Testis (tissue), 2 donors: ENCODE measurements at regions not wholly inside any gene's neighbourhood (a gene's known extent, or its start where the extent isn't known, plus 50 kb on each side); places are given as distances from the start of the nearest gene placed in this dataset.

ENCODE experiments used
- CTCF ChIP-seq, 3 experiments: fragments of 450-650 bp in 2 of 3; fragments of 200-600 bp in 1 of 3; sonication (generic) in 1 of 3; IDR thresholded peaks; one replicate each; pipeline ENCODE4 v1.5.1; 2016 to 2019; ENCODE audit warnings: antibody characterized with exemption in 3 of 3, mild to moderate bottlenecking in 2 of 3, moderate library complexity in 1 of 3
- POLR2A ChIP-seq: fragments of 450-650 bp; IDR thresholded peaks from one replicate; pipeline ENCODE4 v1.6.1; 2017; ENCODE audit warnings: antibody characterized with exemption, mild to moderate bottlenecking, moderate library complexity

DNA sequence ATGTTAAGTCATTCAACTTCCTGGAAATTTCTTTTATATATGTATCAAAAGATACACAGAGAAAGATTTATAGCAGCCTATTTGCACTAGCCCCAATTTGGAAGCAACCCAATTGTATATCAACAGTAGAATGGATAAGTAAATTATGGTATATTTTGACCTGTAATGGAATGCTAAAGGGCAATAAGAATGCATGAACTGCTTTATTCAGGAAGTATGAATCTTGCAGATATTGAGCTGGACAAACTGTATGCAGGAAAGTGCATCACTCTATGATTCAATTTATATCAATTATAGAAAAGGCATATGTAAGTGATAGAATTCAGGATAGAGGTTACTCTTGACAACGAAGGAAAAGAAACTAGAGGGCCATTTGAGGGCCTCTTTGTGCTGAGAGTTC, 913.1 kb upstream of the FBXO33 start:
- no peak for TF ChIP-seq POLR2A
- no peak for TF ChIP-seq CTCF (IDR thresholded peaks at IDR 0.05)
